GM18505 (cell line): ENCODE measurements at regions not wholly inside any gene's neighbourhood (a gene's known extent, or its start where the extent isn't known, plus 50 kb on each side); places are given as distances from the start of the nearest gene placed in this dataset.

Experiments used
- ATAC-seq: cut with Tn5 transposase; IDR thresholded peaks from one replicate; pipeline ENCODE4 v1.9.1; 2021; ENCODE audit not compliant: unreplicated experiment
- POLR2A ChIP-seq: IDR thresholded peaks from 4 replicates; pipeline ENCODE4 v1.6.1; 2011; ENCODE audit warnings: borderline replicate concordance; ENCODE audit not compliant: insufficient read depth, insufficient read length; ENCODE audit errors: extremely low read depth

- no peak for TF ChIP-seq POLR2A
- no peak for ATAC-seq
Observed at GRCh38 chr12:46884362-46884761, 58.6 kb upstream of the SLC38A4 start.

- ATAC-seq: no peak
- TF ChIP-seq POLR2A: no peak
Observed at GRCh38 chr12:46886541-46887041, 60.8 kb upstream of the SLC38A4 start.

GRCh38 chr12:46887870-46888269, 62.1 kb upstream of the SLC38A4 start:
- no peak for TF ChIP-seq POLR2A
- ATAC-seq: no peak

GRCh38 chr12:46888568-46888967, 62.8 kb upstream of the SLC38A4 start:
- no peak for TF ChIP-seq POLR2A

GRCh38 chr12:46891306-46891705, 65.5 kb upstream of the SLC38A4 start:
- TF ChIP-seq POLR2A: no peak
- ATAC-seq: no peak

More at GRCh38 chr12:46888568-46888967, 62.8 kb upstream of the SLC38A4 start:
- no peak for ATAC-seq

GRCh38 chr12:46892034-46892705, 66.4 kb upstream of the SLC38A4 start:
- ATAC-seq: no peak
- no peak for TF ChIP-seq POLR2A

- TF ChIP-seq POLR2A: no peak
- ATAC-seq: no peak
Observed at GRCh38 chr12:46892887-46893286, 67.1 kb upstream of the SLC38A4 start.

GRCh38 chr12:46893434-46893833, 67.6 kb upstream of the SLC38A4 start:
- no peak for TF ChIP-seq POLR2A
- ATAC-seq: no peak

GRCh38 chr12:46895726-46896125, 69.9 kb upstream of the SLC38A4 start:
- no peak for ATAC-seq
- TF ChIP-seq POLR2A: no peak

GRCh38 chr12:46896680-46897079, 70.9 kb upstream of the SLC38A4 start:
- no peak for ATAC-seq

GRCh38 chr12:46898152-46898931, 72.5 kb upstream of the SLC38A4 start:
- TF ChIP-seq POLR2A: no peak
- no peak for ATAC-seq

More at GRCh38 chr12:46896680-46897079, 70.9 kb upstream of the SLC38A4 start:
- TF ChIP-seq POLR2A: no peak

GRCh38 chr12:46898989-46899388, 73.2 kb upstream of the SLC38A4 start:
- ATAC-seq: no peak
- TF ChIP-seq POLR2A: no peak

- ATAC-seq: no peak
- TF ChIP-seq POLR2A: no peak
Observed at GRCh38 chr12:46900734-46901463, 75.1 kb upstream of the SLC38A4 start.
